D721Med (cell line): ENCODE measurements at regions not wholly inside any gene's neighbourhood (a gene's known extent, or its start where the extent isn't known, plus 50 kb on each side); places are given as distances from the start of the nearest gene placed in this dataset.

ENCODE experiments used
- DNase-seq: peaks from one replicate; pipeline ENCODE4 v3.0.0; 2011; ENCODE audit warnings: low spot score; ENCODE audit not compliant: insufficient read length
- FAIRE-seq: peaks from 2 replicates; lab custom pipeline; 2011; peaks lifted over from hg19 to GRCh38; lab: Jason Lieb, UNC
- TF ChIP-seq, protein P1 (sequence below): IDR thresholded peaks from 2 replicates; pipeline ENCODE4 v1.5.1; 2012; ENCODE audit warnings: mild to moderate bottlenecking, control low read depth; ENCODE audit not compliant: insufficient read depth; ENCODE audit errors: missing control alignments

DNA sequence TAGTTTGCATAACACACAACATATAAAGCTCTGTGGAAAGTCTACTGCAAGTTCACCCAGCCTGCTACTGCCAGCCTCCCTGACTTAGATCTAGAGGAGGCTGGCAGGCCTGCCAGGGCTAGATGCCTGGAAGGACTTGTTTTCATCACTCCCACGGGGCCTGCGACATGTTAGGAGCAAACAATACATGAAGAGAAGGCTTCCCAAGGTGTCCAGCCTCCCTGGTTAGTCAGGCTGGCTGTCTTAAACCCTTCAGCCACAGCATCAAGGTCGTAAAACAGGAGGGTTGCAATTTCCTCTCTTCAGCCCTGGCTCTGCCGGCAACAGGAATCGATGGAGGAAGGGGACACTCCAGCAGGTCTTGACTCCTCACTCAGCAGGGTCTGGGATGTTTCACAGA, 104.5 kb downstream of the NGF start:
- no peak for DNase-seq
- no peak for FAIRE-seq
- TF ChIP-seq, protein P1, sequence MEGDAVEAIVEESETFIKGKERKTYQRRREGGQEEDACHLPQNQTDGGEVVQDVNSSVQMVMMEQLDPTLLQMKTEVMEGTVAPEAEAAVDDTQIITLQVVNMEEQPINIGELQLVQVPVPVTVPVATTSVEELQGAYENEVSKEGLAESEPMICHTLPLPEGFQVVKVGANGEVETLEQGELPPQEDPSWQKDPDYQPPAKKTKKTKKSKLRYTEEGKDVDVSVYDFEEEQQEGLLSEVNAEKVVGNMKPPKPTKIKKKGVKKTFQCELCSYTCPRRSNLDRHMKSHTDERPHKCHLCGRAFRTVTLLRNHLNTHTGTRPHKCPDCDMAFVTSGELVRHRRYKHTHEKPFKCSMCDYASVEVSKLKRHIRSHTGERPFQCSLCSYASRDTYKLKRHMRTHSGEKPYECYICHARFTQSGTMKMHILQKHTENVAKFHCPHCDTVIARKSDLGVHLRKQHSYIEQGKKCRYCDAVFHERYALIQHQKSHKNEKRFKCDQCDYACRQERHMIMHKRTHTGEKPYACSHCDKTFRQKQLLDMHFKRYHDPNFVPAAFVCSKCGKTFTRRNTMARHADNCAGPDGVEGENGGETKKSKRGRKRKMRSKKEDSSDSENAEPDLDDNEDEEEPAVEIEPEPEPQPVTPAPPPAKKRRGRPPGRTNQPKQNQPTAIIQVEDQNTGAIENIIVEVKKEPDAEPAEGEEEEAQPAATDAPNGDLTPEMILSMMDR = no peak

DNA sequence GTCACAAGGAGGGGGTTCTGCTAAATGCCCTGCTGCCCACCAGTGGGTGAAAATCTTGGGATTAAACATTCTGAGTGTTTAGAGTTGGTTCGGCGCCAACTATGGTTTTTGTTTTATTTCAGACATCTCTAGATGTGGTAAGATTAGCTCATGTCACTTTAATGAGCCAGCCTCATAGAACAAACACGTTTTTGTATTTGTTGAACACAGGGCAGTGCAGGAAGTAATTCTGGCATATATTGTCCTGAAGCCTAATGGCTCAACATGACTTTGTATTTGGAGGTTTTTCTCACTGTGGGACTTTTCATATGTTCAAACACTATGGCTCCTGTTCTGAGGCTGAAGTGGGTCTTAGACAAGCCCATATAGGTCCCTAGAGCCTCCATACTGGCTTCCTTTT, 107.8 kb downstream of the NGF start:
- TF ChIP-seq, protein P1 = no peak
- DNase-seq (no peak), FAIRE-seq (no peak)

DNA sequence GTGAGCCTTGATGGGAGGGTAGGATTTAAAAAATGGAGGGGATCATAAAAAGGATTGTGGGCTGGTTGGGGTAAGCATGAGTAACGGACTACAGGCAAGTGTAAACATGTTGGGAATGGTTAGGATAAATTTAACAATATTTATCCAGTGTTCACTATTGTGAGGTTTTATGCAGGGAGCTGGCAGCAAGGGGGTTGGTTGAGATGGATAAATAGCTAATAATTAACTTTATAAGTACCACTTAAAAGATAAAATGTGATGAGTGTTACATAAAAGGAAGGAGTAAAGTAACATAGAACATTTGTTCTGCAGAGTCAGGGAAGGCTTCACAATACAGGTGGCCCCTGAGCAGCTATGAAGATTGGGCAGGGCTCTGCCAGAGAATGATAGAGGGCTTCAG, 109.0 kb downstream of the NGF start:
- TF ChIP-seq, protein P1 = no peak
- no peak for DNase-seq
- no peak for FAIRE-seq

DNA sequence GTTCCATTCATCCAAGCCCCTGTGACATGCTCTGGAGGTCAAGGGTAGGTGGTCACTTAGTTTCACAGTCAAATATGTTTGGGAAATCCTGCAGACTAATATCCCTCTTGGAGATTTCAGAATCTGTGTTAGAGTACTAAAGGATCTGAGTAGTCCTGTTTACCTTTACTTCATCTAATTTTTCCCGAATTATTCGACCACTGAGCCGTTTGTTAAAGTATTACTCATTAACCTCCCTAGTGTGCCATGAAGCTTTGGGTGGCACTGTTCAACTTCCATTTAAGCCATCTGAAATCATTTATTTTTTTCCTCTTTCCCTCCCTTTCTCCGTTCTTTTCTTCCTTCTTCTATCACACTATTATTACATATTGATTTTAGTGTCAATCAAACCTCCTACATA, 109.9 kb downstream of the NGF start:
- FAIRE-seq (no peak), DNase-seq (no peak)
- TF ChIP-seq, protein P1 = no peak

DNA sequence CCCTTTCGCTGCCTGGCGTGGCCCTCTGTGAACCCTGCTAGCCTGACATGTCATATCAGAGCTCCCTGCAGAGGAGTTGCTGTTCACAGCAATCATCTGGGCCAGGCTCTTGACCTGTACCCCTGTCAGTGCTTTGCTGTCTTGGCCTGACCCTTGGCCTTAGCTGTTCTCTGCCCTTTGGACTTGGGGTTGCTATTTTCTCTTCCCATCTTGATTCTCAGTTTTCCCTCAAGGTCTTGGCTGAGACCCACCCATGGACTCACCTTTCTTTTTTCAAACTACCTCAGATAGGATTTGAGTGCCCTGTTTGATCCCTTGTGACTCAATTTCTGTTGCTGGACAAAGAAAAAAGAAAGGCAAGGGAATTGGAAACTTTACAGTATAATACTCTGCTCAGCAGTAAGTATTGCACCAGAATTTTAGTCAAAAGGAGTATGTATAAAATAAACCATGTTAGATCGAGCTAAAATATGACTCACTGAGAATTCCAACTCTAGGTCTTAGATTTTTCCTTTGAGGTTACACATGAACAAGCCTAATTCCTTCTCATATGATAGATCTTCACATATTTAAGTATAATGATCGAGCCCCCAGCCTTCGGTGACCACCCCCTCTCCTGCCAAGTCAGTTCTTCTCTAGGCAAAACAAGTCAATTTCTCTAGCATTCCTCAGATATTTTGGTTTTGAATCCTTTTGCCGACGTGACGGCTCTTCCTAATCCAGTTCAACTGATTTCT, 110.5 kb downstream of the NGF start:
- TF ChIP-seq, protein P1 = no peak
- no peak for DNase-seq
- FAIRE-seq = no peak

DNA sequence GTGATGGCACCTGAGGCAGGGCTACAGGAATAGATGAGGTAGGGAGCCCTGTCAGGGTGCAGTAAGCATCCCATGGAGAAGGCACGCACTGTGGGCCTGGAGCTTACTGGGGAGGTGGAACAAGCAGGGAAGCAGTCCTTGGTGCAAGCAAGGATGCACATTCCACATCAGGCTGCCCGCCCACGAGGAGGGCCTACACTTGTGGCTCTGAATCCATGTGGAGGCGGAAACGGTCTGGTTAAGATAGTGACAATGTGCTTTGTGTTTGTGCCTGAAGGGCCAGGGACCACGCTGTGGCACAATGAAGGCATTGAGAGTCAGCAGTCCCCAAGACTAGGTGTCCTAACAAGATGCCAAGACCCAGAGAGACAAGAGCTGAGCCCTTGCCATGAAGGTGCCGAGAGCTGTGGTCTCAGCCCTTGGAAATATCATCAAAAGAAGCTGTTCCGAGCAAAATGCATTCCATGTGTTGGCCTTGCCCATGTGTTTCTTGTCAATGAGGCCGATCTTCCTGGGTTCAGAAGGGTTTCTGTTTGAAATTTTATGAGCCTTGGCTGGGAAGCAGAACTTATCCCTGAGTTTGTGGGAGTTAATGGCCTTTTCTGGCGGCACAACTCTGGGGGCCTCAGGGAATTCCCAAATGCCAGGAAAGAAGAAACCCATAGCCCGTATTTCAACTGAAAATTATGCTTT, 111.9 kb downstream of the NGF start:
- FAIRE-seq (no peak), DNase-seq (no peak)
- TF ChIP-seq, protein P1 = no peak

DNA sequence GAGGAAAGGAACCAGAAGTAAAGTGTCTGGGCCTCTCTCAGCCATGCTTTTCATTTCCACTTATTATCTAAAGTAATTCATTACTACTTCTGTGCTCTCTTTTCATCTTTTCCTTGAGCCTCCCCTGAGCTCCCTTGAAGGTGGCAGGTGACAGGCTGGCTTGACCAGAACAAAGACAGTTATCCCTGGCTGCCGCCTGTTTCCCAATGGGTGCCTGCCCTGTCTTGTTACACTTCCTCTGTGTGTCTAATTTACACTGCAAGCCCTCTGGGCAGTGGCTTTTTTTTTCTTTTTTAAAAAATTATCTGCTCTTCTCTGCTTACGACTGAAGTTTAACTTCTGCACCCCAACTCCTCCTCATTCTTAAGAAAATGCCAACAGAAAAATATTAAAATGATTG, 113.4 kb downstream of the NGF start:
- DNase-seq (no peak), FAIRE-seq (no peak)
- TF ChIP-seq, protein P1 = no peak
